ENCODE measurements at regions not wholly inside any gene's neighbourhood (a gene's known extent, or its start where the extent isn't known, plus 50 kb on each side); places are given as distances from the start of the nearest gene placed in this dataset.

DNA sequence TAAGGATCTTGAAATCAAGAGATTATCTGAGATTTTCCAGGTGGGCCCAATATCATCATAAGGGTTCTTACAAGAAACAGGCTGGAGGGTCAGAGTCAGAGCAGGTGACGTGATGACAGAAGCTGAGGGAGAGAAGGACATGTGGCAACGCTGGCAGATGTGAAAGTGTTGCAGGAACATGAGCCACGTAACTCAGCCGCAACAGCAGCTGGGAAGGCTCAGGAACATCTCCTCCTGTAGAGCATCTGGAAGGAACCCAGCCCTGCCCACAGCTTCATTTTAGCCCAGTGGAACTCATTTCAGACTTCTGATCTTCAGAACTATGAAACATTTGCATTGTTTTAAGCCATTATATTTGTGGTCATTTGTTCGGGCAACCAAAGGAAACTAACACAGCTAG, 156.3 kb upstream of the VEGFC start:
- TF ChIP-seq, protein P1, sequence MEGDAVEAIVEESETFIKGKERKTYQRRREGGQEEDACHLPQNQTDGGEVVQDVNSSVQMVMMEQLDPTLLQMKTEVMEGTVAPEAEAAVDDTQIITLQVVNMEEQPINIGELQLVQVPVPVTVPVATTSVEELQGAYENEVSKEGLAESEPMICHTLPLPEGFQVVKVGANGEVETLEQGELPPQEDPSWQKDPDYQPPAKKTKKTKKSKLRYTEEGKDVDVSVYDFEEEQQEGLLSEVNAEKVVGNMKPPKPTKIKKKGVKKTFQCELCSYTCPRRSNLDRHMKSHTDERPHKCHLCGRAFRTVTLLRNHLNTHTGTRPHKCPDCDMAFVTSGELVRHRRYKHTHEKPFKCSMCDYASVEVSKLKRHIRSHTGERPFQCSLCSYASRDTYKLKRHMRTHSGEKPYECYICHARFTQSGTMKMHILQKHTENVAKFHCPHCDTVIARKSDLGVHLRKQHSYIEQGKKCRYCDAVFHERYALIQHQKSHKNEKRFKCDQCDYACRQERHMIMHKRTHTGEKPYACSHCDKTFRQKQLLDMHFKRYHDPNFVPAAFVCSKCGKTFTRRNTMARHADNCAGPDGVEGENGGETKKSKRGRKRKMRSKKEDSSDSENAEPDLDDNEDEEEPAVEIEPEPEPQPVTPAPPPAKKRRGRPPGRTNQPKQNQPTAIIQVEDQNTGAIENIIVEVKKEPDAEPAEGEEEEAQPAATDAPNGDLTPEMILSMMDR (conservative IDR thresholded peaks at IDR 0.05; ENCODE audit: low read length), result no peak
- TF ChIP-seq EZH2phosphoT487 (IDR thresholded peaks at IDR 0.05; ENCODE audit: borderline replicate concordance), result no peak

Data from Loucy (cell line).